Erythroblast (primary cell): ENCODE measurements at regions not wholly inside any gene's neighbourhood (a gene's known extent, or its start where the extent isn't known, plus 50 kb on each side); places are given as distances from the start of the nearest gene placed in this dataset.

ENCODE experiments used
- GATA1 ChIP-seq: IDR thresholded peaks from 2 replicates; pipeline ENCODE4 v1.6.1; 2011; ENCODE audit warnings: low read depth, mild to moderate bottlenecking, control low read depth, low read length, moderate library complexity
- POLR2A ChIP-seq: IDR thresholded peaks from 2 replicates; pipeline ENCODE4 v1.6.1; 2011; ENCODE audit warnings: mild to moderate bottlenecking, low read length

GRCh38 chr13:47680748-47681147 is 320.3 kb downstream of the SUCLA2 start:
- TF ChIP-seq POLR2A (no peak), GATA1 (no peak)
